Esophagus muscularis mucosa (tissue), 4 donors: ENCODE measurements at regions not wholly inside any gene's neighbourhood (a gene's known extent, or its start where the extent isn't known, plus 50 kb on each side); places are given as distances from the start of the nearest gene placed in this dataset.

Source experiments
- DNase-seq: peaks from one replicate; pipeline ENCODE4 v3.0.0-alpha.2; 2017; ENCODE audit errors: extremely low spot score
- H3K27ac ChIP-seq, 4 donors: fragments of 200-600 bp; sonication (generic); replicated peaks in 1 of 4; 1 replicate in 3 of 4; 2 replicates in 1 of 4; pipeline ENCODE4 v1.5.1; 2016 to 2019; ENCODE audit warnings: mild to moderate bottlenecking in 1 of 4
- H3K27me3 ChIP-seq, 4 donors: fragments of 200-600 bp; sonication (generic); one replicate each; pipeline versions ENCODE4 v1.5.1 to v1.6.0; 2016 to 2019
- H3K36me3 ChIP-seq, 4 donors: fragments of 200-600 bp; sonication (generic); one replicate each; pipeline ENCODE4 v1.5.1; 2016 to 2019
- H3K4me1 ChIP-seq, 4 donors: fragments of 200-600 bp; sonication (generic); one replicate each; pipeline ENCODE4 v1.5.1; 2016 to 2019
- H3K4me3 ChIP-seq, 4 donors: fragments of 200-600 bp; sonication (generic); 1 replicate in 2 of 4; 2 replicates in 2 of 4; pipeline ENCODE4 v1.5.1; 2016 to 2019; ENCODE audit warnings: mild to moderate bottlenecking in 4 of 4, moderate library complexity in 1 of 4
- H3K9me3 ChIP-seq, 4 donors: fragments of 200-600 bp; sonication (generic); 1 replicate in 3 of 4; 2 replicates in 1 of 4; pipeline ENCODE4 v1.5.1; 2016 to 2019
- EP300 ChIP-seq: sonication (generic); formaldehyde crosslinking; IDR thresholded peaks from one replicate; pipeline ENCODE4 v1.6.1; 2017; ENCODE audit warnings: antibody characterized with exemption
- POLR2A ChIP-seq: fragments of 450-650 bp; IDR thresholded peaks from one replicate; pipeline ENCODE4 v1.6.1; 2017; ENCODE audit warnings: antibody characterized with exemption, moderate library complexity, mild to moderate bottlenecking, low read depth
- POLR2AphosphoS5 ChIP-seq, 2 donors: sonication (generic); formaldehyde crosslinking; IDR thresholded peaks; one replicate each; pipeline ENCODE4 v1.6.1; 2017; ENCODE audit warnings: antibody characterized with exemption in 2 of 2
- WGBS: methylation state at CpG from one replicate; pipeline ENCODE4 v1.1.5; 2018; 5-methylcytosine and 5-hydroxymethylcytosine counted together
- intact Hi-C: fragments of 100-400 bp; cut with DNase I; formaldehyde crosslinking; loops from one replicate; pipeline ENCODE4 v1.15.1; 2023
- TF ChIP-seq, protein P1 (sequence below), 3 experiments: fragments of 200-600 bp in 2 of 3; fragments of 450-650 bp in 1 of 3; sonication (generic) in 2 of 3; IDR thresholded peaks; one replicate each; pipeline ENCODE4 v1.5.1; 2017 to 2019; ENCODE audit warnings: antibody characterized with exemption in 3 of 3, mild to moderate bottlenecking in 2 of 3, moderate library complexity in 1 of 3

DNA sequence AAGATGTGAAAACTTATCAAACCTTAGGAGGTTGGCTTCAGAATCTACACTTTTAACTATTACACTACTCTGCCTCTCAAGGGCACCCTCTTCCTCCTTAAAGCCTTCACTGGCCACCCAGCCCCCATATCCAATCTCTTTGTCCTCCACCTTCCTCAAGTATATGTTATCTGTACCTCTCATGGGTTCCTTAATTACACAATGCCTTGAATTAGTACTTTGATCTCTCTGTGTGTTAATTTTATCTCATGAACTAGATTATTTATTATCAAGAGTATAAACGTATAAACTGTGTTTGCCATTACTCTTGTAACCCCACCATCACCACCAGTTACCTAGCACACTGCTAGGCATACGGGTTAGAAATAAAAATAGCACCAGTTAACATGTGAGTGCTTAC, 83.3 kb downstream of the NCR2 start:
- Histone ChIP-seq H3K27ac (no peak overlapping the region), H3K4me3 (no peak overlapping the region), H3K36me3 (no peaks in the 10 kb centered on the region), H3K4me1 (no peaks in the 10 kb centered on the region), H3K27me3 (peaks cover 0 to 34% (median 0%) of the 10 kb centered on the region in 4 donors), H3K9me3 (peaks cover 0 to 10% (median 7%) of the 10 kb centered on the region in 4 donors)
- intact Hi-C loops: no loop called here
- no peak for DNase-seq
- TF ChIP-seq POLR2AphosphoS5 (IDR thresholded peaks at IDR 0.05): no peak
- TF ChIP-seq, protein P1, sequence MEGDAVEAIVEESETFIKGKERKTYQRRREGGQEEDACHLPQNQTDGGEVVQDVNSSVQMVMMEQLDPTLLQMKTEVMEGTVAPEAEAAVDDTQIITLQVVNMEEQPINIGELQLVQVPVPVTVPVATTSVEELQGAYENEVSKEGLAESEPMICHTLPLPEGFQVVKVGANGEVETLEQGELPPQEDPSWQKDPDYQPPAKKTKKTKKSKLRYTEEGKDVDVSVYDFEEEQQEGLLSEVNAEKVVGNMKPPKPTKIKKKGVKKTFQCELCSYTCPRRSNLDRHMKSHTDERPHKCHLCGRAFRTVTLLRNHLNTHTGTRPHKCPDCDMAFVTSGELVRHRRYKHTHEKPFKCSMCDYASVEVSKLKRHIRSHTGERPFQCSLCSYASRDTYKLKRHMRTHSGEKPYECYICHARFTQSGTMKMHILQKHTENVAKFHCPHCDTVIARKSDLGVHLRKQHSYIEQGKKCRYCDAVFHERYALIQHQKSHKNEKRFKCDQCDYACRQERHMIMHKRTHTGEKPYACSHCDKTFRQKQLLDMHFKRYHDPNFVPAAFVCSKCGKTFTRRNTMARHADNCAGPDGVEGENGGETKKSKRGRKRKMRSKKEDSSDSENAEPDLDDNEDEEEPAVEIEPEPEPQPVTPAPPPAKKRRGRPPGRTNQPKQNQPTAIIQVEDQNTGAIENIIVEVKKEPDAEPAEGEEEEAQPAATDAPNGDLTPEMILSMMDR (IDR thresholded peaks at IDR 0.05): no peak
- no peak for TF ChIP-seq EP300
- TF ChIP-seq POLR2A: no peak
- WGBS: 81% methylated on average over 2 of the region's 2 CpGs

DNA sequence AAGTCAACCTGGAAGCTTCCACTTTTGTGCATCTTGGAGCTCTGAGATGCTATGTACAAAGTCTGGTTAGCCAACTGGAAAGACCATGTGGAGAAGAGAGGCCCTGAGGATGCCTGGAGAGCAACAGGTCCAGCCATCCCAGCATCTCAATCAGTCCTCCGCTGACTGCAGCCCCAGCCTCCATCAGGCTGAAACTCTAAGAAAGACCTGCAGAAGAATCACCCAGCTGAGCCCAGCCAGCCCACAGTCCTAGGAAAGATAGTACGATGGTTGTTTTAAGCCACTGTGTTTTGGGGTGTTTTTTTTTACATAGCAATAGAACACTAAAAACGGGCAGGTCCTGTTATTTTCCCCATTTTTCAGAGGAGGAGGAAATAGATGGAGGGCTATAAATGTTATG, 84.0 kb downstream of the NCR2 start:
- Histone ChIP-seq H3K9me3 (peaks cover 0 to 10% (median 7%) of the 10 kb centered on the region in 4 donors), H3K4me1 (peaks cover 0 to 3% (median under 1%) of the 10 kb centered on the region in 4 donors), H3K4me3 (no peak overlapping the region), H3K27ac (no peak overlapping the region), H3K36me3 (no peaks in the 10 kb centered on the region), H3K27me3 (peaks cover 0 to 28% (median 0%) of the 10 kb centered on the region in 4 donors)
- TF ChIP-seq POLR2A (no peak), POLR2AphosphoS5 (IDR thresholded peaks at IDR 0.05) (no peak), EP300 (no peak)
- TF ChIP-seq, protein P1 (IDR thresholded peaks at IDR 0.05): no peak
- DNase-seq: no peak
- WGBS: 85% methylated on average over 3 of the region's 3 CpGs
- intact Hi-C loops: no loop called here

DNA sequence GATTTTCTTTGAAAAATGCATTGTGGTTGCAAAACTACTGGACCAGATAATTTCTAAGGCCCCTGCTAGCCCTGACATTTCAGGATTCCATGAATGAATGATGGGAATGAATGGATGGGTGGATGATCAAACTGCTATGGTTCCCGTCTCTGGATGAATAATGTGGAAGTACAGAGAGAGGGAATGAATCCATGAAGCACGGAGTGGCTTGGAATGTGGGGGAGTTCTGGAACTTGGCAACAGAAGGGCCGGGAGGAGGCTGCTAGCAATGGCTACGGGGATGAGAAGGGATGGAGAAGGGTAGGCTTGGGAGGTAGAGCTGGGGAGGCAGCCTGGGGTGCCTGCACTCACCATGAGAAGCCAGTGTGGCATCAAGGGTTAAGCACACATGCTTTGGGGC, 84.8 kb downstream of the NCR2 start:
- Histone ChIP-seq H3K27ac (no peak overlapping the region), H3K4me1 (peaks cover 0 to 7% (median 3%) of the 10 kb centered on the region in 4 donors), H3K27me3 (peaks cover 0 to 22% (median 0%) of the 10 kb centered on the region in 4 donors), H3K9me3 (peaks cover 0 to 10% (median 7%) of the 10 kb centered on the region in 4 donors), H3K36me3 (no peaks in the 10 kb centered on the region), H3K4me3 (no peak overlapping the region)
- 76% methylated on average over 4 of the region's 4 CpGs for WGBS
- intact Hi-C loops: loop anchor here (5.0 to 10.0 kb wide), 2 partner anchors 53 to 265 kb away; no protein-coding TSS in a partner anchor
- TF ChIP-seq POLR2AphosphoS5 (IDR thresholded peaks at IDR 0.05) (no peak), EP300 (no peak), POLR2A (no peak)
- TF ChIP-seq, protein P1 (IDR thresholded peaks at IDR 0.05): no peak
- DNase-seq: no peak

DNA sequence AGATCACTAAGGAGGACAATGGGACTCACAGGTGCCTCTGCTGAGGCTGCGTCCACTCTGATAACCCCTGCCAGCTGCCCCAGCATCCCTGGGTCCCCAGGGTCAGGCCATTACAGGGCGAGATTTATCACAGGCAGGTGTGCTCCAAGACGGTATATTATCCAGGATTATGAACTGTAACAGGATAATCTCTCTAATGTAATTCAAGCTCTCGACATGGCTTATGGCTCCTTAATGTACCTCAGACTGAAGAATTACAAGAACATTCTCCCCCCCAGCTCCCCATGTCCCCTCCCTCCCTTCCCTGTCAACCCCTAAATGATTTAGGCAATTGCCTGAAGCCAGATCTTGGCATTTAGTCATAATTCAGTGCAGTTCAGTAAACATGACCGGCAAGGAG, 86.8 kb downstream of the NCR2 start:
- H3K27ac ChIP-seq: no peak overlapping the region
- H3K27me3 ChIP-seq: peaks cover 0 to 6% (median 0%) of the 10 kb centered on the region in 4 donors
- intact Hi-C loops: loop anchor here (5.0 to 10.0 kb wide), 2 partner anchors 55 to 263 kb away; no protein-coding TSS in a partner anchor
- H3K36me3 ChIP-seq: no peaks in the 10 kb centered on the region
- no peak overlapping the region for H3K4me3 ChIP-seq
- WGBS: 68% methylated on average over 5 of the region's 5 CpGs
- TF ChIP-seq POLR2AphosphoS5 (IDR thresholded peaks at IDR 0.05) (no peak), EP300 (no peak), POLR2A (no peak)
- TF ChIP-seq, protein P1 (IDR thresholded peaks at IDR 0.05): no peak
- DNase-seq: no peak
- H3K9me3 ChIP-seq: peaks cover 0 to 10% (median 7%) of the 10 kb centered on the region in 4 donors
- H3K4me1 ChIP-seq: peaks cover 4 to 17% (median 13%) of the 10 kb centered on the region in 4 donors

DNA sequence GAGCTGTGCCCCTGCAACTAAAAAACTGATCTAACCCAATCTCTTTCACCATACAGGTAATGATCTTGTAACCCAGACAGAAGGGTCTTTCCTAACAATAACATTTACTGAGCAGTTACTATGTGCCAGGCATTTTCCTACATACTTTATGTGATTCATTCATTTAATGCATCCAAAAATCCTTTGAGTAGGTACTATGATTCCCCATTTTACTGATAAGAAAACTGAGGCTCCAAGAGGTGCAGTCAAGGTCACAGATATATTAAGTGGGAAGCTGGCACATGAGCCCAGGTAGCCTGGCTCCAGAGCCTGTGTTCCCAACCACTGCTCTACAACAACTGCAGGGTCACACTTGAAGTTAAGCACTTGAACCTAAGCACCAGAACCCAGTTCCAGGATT, 87.6 kb downstream of the NCR2 start:
- TF ChIP-seq, protein P1 (IDR thresholded peaks at IDR 0.05): no peak
- TF ChIP-seq POLR2A (no peak), EP300 (no peak), POLR2AphosphoS5 (IDR thresholded peaks at IDR 0.05) (no peak)
- Histone ChIP-seq H3K4me3 (no peak overlapping the region), H3K4me1 (peaks cover 10 to 25% (median 21%) of the 10 kb centered on the region in 4 donors), H3K36me3 (no peaks in the 10 kb centered on the region), H3K27me3 (peaks cover 0 to 2% (median 0%) of the 10 kb centered on the region in 4 donors), H3K9me3 (peaks cover 0 to 10% (median 7%) of the 10 kb centered on the region in 4 donors), H3K27ac (no peak overlapping the region)
- DNase-seq: no peak
- intact Hi-C loops: loop anchor here (5.0 to 10.0 kb wide), 2 partner anchors 56 to 262 kb away; no protein-coding TSS in a partner anchor
